NCI-H1417 treated with DMSO at 0.1 percent for 48 hours (cell line): ENCODE measurements at regions not wholly inside any gene's neighbourhood (a gene's known extent, or its start where the extent isn't known, plus 50 kb on each side); places are given as distances from the start of the nearest gene placed in this dataset.

Experiments used
- DNase-seq: peaks from one replicate; lab custom pipeline; 2025; lab: John Stamatoyannopoulos, UW

DNA sequence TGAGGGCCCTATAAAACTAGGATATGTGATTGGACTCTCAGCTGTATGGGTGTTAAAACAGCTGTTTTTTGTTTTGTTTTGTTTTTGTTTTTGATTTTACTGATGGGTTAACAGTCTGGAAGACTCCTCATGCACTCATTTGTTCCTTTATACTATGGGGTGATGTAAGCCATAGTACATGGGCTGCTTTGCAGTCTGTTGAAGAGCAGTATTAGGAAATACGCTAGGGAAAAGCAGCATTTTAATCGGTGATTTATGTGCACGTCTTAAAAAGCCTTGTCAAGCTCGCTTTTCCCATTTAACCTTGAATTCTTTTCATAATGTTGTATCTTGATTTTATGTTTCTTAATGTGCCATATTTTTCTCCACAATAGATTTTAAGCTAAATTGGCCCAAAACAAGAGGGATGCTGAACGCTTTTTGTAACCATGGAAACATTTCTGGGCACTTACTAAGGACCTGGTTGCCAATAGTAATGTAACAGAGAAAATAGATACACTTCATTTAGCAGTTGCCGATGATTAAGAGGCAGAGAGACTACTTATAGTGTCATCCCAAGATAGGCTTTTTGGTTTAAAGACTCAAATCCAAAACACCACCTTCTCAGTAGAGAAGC, 244.0 kb downstream of the SNAPC1 start:
- DNase-seq, result no peak

DNA sequence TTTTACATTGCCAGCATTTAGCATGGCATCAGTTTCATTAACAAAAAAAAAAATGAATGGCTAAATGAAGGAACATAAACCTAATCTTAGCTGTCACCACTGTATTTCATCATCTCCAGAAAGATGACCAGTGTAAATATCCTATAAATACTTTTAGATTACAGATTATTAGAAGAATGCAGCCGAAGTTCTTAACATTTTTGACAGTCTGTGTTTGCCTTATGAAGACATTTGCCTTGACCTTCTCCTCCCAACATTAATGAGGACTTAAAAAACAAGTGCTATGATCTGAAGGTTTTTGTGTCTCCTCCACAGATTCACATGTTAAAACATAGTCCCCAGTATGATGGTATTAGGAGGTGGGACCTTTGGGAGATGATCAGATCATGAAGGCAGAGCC, 253.0 kb downstream of the SNAPC1 start:
- no peak for DNase-seq

DNA sequence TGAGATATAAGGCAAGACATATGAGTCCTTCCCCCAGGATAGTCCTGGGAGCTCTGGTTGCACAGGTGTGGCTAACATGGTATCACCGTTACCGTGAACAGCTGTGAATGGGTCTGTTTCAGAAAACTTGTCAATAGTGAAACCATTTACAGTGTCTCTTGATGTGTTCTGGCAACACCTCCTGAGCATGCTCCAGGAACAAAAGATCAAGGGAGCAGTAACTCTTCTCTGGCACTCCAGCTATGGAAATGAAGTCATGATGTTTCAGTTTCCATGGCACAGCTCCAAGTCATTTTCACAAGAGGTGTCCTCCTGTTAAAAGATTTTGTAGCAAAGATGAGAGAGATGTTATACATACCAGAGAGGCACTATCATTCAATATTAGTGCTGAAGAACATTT, 253.7 kb downstream of the SNAPC1 start:
- no peak for DNase-seq

DNA sequence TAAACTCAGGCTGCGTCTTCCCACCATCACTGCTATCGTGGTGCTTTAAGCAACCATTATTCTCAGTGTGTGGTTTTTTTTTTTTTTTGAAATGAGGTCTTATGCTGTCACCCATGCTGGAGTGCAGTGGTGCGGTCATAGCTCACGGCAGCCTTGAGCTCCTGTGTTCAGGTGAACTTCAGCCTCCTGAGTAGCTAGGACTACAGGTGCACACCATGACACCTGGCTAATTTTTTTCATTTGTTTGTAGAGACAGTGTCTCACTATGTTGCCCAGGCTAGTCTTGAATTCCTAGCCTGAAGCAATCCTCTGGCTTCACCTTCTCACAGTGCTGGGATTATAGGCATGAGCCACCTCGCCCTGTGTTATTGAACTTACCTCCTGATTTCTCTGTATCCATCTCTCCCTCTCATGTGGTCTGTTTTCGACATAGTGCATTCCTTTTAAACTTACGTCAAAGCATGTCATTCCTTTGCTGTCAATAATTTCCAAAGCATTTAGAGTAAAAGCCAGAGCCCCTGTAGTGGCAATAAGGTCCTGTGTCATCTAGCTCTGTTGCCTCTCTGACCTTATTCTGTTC, 255.5 kb downstream of the SNAPC1 start:
- no peak for DNase-seq

DNA sequence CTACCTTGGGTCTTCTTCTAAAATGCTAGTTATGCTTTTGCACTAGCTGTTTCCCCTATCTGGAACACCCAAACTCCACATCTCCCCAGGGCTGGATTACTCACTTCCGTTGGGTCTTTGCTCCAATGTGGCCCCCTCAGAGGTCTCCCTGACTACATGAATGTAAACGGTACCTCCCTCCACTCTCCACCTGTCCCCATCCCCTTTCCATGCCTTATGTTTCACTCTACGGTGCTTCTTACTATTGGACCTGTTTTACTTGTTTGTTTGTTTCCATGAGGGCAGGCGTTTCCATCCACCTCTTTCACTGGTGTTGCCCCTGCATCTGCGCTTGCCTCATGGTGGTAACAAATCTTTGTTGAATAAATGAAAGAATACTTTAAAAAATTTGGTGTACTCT, 256.4 kb downstream of the SNAPC1 start:
- no peak for DNase-seq

DNA sequence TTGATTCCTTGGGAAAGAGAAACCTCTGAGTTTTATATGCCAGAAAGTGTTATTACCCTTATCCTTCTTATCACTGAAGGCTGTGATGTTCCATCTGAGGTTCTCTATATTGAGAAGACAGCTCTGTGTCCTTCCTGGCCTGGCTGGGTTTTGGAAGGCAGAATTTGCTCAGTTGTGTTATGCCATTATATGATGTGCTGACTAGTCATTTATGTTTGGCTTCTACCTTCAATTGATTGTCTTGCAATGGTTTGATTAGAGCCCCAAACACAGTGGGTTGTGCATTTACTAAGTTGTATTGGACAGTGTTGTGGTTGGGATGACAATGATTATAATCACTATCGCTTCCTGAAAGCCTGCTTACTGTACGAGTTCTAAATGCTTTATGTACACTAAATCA, 265.7 kb downstream of the SNAPC1 start:
- no peak for DNase-seq

DNA sequence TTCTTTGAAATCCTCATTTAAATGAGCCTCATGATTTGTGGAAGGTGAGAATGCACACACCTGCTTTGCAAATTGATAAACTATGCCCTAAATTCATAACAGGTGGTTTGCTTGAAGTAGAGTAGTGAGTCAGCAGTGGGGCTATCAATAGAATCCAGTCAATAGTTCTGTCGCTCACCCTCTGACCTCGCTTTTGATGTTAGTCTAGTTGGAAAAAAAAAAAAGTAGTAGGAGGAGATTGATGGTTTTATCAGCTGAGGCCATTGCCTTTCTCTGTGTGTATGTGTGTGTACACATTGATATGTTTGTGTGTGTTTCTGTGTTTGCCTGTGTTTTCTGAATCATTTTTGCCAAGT, 267.3 kb downstream of the SNAPC1 start:
- DNase-seq, result no peak

DNA sequence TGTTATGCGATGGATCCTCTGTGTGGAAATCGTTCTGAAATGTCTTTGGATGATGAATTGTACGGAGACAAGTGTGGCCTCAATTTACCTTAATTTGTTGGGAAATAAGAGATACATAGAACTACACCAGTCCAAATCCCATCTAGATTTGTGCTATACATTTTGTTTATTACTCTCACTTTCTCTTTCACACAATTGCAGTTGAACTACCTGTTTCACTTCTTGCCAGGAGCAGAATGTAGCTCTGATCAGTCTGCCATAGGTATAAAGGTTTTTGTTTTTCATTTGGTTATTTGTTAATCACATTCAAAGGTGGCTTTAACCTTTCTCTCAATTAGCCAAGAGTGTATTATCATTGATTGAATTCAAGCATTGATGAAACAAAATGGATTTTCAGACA, 268.2 kb downstream of the SNAPC1 start:
- DNase-seq, result no peak

DNA sequence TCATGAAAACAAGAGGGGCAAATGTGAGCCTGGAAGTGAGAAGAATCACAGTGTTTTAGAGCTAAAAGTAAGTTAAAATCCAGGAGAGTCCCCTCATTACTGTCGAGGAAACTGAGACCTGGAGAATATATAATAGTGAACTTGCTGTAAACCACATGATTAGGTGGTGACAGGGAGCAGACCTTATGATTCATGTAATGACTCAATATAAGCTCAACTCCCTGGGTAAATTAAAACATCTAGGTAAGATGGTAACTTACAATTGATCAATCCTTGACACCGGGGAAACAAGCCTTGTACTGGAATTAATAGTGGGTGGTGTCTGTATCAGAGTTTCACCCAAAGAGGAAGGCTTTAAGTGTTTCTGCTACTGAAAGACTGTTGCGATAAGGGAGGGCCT, 269.3 kb downstream of the SNAPC1 start:
- DNase-seq, result no peak

DNA sequence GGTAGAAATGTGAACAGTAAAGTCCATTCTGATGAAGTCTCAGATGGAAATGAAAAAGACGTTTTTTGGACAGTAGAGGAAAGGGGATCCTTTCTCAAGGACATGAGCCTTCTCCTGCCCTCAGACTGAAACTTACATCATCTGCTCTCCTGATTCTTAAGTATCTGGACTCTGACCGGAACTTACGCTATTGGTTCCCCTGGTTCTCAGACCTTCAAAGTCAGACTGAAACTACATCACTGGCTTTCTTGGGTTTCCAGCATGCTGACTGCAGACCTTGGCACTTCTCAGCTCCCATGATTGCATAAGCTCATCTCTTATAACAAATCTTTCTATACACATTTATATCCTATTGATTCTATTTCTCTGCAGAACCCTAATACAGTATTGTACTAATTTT, 291.0 kb downstream of the SNAPC1 start:
- no peak for DNase-seq

DNA sequence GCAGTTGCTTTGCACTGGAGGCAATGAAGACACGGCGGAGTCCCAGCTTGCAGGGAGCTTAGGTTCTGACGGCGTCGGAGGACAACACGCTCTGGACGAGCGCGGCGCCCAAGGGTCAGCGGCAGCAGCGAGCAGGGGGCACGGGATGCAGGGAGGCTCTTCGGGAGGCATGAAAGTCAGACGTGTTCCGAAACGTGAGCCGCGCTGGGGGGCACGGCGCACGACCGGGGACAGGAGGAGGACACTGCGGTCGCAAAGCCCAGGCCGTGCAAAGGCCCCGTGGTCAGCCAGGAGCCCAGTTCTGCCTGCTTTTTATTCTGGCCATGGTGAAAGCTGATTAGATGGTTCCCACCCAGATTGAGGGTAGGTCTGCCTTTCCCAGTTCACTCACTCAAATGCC, 294.6 kb downstream of the SNAPC1 start:
- no peak for DNase-seq

DNA sequence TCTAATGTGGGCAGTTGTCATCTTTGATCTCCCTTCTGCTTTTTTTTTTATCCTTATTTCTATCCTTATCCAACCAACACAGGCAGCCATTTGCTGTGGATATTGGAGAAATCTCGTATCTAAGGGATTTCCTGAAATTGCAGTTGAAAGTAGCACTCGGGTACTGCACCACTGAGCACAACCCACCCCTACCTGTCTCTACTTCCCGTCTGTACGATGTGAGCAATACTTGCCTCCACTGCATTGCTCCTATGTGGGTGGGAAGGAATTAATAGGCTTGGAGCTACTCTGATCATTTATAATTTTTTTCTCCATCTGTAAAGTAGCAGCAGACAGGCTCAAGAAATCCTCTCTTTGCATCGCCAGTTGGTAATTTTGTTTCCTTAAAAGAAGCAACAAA, 300.4 kb downstream of the SNAPC1 start:
- DNase-seq, result no peak

DNA sequence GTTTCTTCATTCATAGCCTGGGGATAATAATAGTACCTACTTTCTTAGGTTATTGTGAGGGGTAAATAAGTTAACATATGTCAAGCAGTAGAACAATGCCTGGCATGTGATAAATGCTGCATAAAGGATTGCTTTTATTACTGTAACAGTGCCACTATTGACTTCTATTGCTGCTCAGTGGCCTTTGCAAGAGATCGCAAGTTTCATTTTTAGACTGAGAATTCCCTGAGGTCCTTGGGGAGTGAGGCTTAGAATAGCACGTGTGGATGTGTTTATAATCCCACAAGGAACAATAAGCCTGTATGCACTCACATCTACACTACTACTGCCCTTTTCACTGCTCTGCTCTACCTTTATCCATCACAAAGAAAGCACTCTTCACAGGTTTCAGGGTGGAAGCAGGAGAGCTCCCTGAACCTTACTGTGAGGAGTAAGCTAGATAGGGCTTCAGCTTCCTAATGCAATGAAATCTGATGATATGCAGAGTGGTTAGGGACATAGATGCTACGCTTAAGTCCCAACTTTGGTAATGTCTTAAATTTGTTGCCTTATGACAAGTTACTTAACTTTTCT, 302.6 kb downstream of the SNAPC1 start:
- no peak for DNase-seq

DNA sequence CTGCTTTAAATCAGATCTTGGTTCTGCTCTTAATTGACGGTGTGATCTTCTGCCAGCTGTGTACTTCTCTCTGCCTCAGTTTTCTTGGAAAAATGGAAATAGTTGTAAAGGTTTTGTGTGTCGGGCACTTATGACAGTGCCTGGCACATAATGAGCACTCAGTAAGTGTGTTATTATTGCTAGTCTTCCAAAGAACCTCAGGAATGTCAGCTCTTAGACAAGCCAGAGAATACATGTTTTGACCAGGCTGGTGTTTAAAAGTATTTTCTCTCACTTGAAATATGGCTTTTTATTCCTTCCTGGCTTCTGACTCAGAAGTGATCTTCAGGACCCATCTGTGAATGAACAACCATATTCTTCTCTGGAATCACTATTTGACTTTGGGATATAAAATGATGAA, 304.1 kb downstream of the SNAPC1 start:
- no peak for DNase-seq

DNA sequence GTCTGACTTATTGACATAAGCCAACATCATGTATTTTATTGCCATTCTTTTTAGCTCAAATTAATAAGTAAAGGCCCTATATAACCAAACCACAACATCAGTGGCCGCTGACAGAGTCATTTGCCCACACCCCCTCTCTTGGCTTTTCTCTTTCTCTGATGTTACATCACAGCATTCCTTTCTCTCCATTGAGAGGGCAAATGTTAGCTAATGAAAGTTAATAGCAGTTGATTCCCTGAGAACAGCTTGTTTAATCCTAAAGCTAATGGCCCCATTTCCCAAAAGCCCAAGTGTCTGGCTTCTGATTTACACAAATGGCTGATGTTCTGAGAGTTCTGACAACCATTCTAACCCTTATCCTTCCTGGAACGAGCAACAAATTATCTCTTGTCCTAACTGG, 308.8 kb downstream of the SNAPC1 start:
- no peak for DNase-seq

DNA sequence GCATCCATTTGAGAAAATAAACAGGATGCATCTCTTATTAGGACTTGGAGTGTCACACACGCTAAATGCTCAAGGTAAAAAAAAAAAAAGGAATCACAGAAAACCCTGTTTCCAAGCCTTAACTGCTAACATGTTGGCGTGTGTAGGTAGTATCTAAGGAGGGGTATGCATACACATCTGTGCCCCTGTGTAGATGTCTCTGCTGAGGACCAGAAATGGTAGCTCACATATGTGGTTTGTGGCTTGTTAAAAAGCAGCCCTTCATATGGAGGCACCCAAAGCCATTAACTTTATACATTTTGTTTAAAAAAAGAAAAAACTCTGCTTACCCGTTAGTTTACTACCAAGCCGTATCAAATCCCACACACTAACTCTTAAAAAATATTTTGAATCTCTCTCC, 314.1 kb downstream of the SNAPC1 start:
- no peak for DNase-seq

DNA sequence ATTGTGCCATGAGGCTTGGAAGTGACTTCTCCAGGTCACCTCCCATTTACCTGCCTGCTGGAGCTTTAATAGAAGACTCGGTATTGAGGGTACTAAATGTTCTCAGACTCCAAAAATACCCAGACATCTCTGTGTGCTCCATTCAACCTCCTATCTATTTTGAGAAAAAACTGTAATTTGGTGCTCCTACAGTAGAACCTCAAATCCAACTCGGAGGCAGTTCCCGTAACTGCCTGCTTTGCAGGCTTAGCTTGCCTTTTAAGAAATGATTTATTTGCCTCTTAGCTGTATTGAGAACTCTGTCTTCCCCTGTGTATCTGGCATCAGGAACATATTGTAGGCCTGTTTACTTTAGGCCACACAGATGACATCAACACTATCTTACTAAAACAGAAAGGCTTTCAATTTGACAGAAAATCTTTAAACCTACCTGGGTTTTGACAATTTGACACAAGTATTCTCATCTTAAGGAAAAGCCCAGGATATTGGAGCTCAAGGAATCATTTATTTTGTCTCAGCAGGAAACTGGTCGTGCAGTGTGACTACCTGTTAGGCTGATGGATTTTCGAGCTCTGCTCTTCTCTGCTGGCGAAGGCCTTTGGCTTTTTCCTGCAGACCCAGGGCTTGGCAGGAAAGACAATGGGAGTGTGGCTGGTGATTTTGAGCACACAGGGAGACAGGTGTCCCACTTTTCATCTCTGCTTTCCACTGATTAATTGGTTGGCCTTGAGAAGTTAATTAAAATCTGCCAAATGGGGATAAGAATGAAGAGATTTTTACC, 314.8 kb downstream of the SNAPC1 start:
- DNase-seq, result no peak

DNA sequence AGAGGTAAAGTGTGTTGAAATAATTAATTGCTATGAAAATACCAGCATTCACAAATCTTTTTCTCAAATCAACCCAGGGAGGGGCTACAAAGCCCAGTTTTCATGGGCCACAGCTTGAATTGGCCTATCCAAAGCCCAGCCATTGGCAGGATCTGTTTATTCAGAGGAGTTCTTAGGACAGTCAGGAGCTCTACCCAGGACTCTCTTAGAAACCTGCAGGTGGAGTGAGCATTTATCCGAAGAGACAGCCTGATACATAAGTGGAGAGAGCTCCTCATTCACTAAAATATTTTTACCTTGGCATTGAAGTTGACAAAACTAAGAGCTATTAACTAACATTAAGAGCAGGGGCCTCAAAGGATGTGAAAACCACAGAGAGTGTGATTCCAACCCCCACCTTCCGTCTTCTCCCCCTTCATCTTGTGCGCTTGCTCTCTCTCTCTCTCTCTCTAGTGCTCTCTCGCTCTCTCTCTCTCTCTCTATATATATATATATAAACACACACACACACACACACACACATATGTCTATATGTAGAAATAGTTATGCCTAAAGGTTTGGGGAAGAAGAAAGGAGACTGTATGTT, 315.5 kb downstream of the SNAPC1 start:
- DNase-seq, result no peak

DNA sequence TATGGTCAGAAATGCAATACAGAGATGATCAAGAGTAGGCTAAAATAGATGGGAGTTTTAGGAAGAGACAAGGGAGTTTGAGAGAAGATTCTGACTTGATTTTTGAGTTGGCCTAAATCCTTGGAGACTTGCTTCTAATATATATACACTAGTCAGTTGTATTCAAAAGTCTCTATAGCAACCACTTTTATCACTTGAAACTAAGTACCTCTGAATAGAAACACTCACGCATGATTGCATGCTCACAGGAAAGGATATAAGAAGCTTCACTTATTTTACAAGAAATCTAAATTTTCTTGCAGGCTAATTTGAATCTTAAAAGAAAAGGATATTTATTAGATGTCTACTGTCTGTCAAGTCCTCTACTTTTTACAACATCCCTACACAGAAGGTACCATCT, 316.8 kb downstream of the SNAPC1 start:
- DNase-seq, result no peak

DNA sequence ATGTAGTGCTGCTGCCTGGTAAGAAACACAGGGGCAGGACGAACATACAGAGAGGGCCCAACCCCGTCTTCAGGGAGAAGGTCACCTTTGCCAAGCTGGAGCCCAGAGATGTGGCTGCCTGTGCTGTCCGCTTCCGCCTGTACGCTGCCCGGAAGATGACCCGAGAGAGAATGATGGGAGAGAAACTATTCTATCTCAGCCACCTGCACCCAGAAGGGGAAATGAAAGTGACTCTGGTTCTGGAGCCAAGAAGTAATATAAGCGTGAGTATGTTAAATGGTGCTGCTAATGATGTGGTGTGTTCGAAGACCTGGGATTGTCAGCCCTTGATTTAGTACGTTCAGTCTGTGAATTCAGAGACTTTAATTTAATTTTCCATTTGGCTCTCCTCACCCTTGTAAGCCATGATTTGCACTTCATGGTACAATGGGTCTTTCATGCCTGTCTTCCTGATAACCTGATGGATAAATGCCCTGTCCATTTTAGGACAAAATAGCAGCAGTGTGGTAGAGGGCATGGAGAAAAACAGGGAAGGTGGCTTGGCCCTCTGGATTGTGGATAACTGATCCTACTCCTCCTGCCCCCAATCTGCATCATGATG, 318.9 kb downstream of the SNAPC1 start:
- DNase-seq, result no peak

DNA sequence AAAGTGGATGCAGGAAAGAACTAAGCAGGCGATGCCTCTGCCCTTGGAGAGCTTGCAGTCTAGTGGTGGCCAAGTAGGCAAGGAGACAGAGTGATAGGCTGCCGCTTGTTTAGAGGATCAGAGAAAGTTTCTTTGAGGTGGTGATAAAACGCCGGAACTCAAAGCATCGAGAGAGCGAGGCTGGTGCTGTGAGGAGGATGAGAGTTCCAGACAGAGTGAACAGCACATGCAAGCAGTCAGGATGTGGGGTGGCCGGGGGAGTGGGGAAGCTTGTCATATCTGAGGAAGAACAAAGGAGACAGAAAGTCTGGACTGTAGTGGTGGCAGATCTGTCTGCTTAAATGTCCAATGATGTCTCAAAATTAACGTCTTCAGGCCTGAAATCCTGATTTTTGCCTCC, 319.7 kb downstream of the SNAPC1 start:
- no peak for DNase-seq

DNA sequence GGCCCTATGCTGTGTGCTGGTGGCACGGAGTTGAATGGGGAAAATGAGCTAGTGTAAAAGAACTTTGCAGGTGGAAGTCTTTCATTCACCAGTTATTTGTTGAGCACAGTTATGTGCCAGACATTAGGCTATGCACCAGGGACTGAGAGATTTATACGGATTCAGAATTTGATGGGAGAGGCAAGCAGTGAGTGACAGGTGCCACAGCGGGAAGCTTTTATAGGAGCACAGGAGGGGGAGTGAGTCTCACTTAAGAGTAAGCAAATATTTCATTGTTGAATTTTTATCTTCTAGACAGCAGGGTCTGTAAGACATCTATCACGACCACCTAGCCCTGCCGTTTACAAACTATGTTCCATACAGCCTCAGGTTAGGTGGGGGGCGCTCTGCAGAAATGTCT, 320.6 kb downstream of the SNAPC1 start:
- no peak for DNase-seq

DNA sequence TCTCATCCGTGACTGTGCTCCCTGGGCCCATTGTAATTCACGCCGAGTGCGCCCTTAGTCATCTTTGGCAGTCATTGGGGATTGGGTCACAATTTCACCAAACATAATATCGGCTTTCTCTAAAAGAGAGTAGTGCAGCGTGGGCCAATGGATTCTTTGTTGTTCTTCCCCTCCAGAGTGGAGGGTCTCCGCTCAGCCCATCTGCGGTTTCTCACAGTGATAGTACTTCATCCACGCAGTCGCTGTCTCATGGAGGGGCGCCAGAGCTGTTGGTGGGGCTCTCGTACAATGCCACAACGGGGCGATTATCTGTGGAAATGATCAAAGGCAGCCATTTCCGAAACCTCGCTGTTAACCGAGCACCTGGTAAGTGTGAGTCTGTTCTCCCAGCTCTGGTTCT, 321.8 kb downstream of the SNAPC1 start:
- DNase-seq, result no peak
